SK-N-DZ (cell line): ENCODE measurements at regions not wholly inside any gene's neighbourhood (a gene's known extent, or its start where the extent isn't known, plus 50 kb on each side); places are given as distances from the start of the nearest gene placed in this dataset.

Experiments
- DNase-seq: peaks from one replicate; pipeline ENCODE4 v3.0.0-alpha.2; 2015; ENCODE audit warnings: low spot score

DNA sequence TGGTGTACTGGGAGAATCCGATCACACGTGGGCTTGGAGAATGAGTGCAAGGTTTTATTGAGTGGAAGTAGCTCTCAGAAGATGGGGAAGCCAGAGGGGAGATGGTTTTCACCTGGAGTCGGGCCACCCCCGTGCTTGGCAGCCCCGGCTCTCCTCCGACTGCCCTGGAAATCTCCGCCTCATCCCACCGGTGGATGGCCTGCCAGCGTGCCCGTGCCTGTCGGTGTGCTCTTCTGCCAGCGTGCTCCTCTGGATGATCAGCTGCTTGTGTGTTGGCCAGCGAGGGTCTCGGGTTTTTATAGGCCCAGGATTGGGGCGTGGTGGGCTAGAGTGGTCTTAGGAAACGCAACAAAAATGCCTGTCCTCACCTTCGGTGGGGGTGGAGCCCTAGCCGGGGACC is 368.0 kb downstream of the FAT4 start:
- DNase-seq: no peak

- DNase-seq: no peak
Observed at GRCh38 chr4:125688841-125689240, 374.1 kb downstream of the FAT4 start.

DNA sequence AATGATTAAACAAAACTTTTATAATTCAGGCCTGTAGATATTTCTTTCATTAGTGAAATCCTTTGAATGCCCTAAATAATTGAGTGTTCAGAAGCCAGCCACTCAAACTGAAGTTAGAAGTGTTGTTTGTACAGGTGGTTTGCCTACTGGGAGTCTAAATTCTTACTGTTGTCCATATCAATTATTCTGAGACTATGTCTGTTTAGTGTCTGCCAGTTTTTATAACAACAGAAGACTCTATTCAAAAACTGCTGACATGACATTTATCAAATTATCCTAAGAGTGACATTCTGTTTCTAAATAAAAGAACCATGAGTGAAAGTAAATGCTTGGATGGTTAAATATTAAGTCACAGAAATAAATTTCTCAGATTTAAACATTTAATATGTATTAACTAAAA is 375.1 kb downstream of the FAT4 start:
- DNase-seq: peak; percentile 12

GRCh38 chr4:125693228-125693627 is 378.5 kb downstream of the FAT4 start:
- no peak for DNase-seq

GRCh38 chr4:125702406-125702805 is 387.7 kb downstream of the FAT4 start:
- DNase-seq: no peak

DNA sequence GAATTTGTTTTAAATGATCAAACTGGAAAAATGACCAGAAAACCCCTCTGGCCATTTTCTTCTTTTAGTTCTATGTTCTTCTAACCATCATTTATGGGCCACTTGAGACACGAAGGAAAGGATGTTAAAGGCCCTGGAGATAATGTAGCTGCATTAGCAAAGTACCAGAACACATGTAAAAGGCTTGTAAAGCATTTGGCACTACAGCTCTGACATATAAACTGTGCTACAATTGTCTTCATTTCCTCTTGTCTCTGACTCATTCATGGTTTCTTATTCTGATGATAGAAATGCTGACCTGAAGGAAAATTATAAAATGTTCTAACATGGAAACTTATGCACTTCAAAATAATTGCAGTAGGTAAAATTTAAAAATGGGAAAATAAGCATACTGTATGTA is 388.7 kb downstream of the FAT4 start:
- DNase-seq: no peak

- no peak for DNase-seq
Observed at GRCh38 chr4:125704726-125705125, 390.0 kb downstream of the FAT4 start.

DNA sequence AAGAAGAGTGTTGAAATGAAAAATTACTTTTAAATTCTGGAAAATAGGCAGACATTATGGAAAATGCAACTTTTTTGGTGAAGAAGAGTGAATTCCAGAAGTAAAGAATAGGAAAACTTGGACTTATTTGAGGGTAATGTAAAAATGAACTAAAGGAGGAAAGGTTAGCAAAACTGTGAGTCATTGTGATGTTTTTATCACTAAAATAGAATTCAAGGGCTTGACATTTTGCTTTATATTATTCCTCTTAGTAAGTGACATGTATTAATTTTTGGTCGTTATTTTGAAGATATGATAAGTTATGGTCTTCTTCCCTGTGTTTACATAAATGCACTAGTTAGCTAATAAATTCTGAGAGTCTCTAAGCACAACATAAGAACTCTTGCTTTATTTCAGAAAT is 390.9 kb downstream of the FAT4 start:
- DNase-seq: no peak

DNA sequence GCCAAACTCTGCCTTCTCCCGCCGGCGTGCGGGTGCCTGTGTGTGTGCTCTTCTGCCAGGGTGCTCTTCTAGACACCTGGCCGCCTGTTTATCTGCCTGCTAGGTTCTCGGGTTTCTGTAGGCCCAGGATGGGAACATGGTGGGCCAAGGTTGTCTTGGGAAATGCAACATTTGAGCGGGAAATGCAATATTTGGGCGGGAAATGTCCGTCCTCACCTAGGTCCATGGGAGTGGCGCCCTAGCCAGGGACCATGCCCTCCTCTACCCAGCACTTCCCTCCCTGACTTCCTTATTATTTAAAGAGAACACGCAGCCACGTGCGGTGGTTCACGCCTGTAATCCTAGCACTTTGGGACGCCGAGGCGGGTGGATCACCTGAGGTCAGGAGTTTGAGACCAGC is 392.6 kb downstream of the FAT4 start:
- DNase-seq: no peak

GRCh38 chr4:125710766-125711165 is 396.0 kb downstream of the FAT4 start:
- peak; percentile 64 for DNase-seq

GRCh38 chr4:125714049-125714448 is 399.3 kb downstream of the FAT4 start:
- DNase-seq: no peak

GRCh38 chr4:125714845-125715244 is 400.1 kb downstream of the FAT4 start:
- no peak for DNase-seq

DNA sequence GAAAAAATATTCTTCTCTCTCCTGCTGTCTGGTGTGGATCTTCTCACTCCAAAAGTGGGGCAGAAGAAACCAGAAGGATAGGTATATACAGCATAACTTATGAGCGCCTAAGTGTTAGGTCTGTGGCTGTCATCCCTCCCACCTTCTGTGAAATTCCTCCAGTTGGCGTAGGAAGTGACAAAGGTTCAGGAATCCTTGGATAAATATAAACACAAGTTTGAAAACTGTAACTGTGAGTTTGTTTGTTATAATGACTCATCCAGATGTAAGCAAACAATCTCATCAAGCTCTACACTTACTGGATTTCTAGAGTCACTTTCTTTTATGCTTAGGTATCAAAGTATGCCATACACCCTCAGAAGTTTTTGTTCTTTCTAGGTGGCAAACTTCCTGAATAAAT is 405.2 kb downstream of the FAT4 start:
- no peak for DNase-seq

DNA sequence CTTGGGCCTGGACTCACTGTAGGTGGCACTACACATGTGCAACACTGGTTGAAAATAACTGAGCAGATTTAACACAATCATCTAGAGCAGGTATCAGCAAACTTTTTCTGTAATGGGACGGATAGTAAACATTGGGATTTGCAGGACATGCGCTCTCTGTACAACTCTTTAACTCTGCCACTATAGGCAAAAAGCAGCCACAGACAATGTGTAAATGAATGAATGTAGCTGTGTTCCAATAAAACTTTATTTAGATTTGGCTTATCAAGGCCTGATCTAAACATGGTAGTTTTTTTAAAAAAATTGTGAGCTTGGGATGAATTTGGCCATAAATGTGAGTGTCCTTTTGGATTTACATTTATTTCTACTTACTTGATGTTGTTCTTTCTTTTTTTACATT is 407.3 kb downstream of the FAT4 start:
- no peak for DNase-seq

DNA sequence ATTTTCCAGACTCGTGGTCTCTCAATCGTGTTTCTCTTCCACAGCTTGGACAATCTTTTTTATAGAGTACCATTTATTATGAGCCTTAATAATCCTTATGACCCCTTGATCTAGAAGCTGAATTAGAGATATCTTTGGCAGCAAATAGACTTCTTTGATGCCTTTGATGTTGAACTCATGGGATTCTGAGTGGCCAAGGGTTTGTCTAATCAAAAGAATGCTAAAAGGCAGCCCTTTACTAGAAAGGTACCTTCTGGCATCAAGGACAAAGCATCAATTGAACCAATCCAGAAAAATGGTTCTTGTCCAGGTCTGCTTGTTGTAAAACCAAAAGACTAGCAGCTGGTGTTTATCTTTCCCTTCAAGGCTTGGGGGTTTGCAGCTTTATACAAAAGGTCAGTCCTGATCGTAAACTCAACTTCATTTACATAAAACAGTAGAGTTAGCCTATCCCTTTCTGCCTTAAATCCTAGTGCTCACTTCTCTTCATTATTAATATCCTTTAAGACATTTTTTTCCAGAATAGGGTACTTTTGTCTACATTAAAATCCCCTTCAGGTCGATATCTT is 411.3 kb downstream of the FAT4 start:
- no peak for DNase-seq

- DNase-seq: no peak
Observed at GRCh38 chr4:125727931-125728330, 413.2 kb downstream of the FAT4 start.

- DNase-seq: no peak
Observed at GRCh38 chr4:125728568-125728967, 413.8 kb downstream of the FAT4 start.

DNA sequence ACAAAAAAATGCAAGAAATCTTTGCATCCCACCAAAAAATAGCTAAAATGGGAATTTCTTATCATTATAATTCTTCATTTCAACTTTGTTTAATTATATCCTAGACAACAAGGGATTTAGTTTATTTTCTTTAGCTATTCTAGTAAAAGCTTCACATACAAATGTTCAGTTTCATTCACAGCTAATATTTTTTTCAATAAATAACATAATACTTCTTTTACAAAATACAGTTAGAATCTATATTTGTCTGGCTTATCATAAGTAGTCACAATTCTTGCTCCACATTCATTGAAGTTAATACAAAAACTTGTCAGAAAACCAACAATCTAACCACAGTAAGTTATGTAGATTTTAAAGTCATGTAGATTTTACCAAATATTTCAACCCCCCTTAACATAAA is 414.4 kb downstream of the FAT4 start:
- no peak for DNase-seq

- no peak for DNase-seq
Observed at GRCh38 chr4:125732632-125733031, 417.9 kb downstream of the FAT4 start.

GRCh38 chr4:125734504-125734903 is 419.7 kb downstream of the FAT4 start:
- no peak for DNase-seq

DNA sequence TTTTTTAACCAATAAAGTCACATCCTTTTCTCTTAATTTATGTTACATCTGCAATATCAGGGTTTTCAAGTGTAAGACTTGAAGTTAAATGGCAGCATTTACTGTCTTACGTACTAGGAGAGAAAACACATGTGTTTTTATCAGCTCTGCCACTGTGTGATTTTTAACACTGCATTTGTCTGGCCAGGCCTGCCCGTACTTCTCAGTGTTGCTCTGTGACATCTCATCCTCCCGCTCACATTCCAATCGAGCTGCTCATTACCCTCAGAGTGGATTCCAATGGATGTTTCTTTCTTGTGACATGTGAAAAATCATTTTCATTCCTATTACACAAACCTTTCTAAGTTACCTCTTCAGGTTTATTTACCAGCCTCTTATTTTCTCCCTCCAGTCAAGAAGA is 420.3 kb downstream of the FAT4 start:
- DNase-seq: no peak

DNA sequence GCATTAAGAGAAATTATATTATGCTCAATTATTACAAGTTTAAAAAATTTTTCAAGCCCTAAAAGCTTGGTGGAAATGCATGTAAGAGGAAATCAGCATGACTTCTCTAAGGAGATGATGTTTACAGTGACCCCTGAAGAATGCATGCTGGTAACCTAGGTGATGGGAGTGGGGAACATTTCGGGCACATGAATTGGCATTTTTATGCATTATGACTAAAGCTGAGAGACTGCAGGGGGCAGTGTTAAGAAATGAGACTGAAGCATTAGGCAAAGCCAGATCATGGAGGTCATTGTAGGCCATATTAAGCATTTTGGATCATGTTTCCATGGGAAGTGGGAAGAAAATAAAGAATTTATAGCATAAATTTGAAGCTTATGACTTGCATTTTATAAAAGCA is 421.3 kb downstream of the FAT4 start:
- no peak for DNase-seq

GRCh38 chr4:125739760-125740159 is 425.0 kb downstream of the FAT4 start:
- no peak for DNase-seq

- no peak for DNase-seq
Observed at GRCh38 chr4:125741825-125742452, 427.2 kb downstream of the FAT4 start.
